ENCODE measurements at regions not wholly inside any gene's neighbourhood (a gene's known extent, or its start where the extent isn't known, plus 50 kb on each side); places are given as distances from the start of the nearest gene placed in this dataset.

GRCh38 chr13:105928901-105929300 is 606.6 kb downstream of the EFNB2 start:
- H3K4me1 ChIP-seq, result peaks cover 0 to 7% (median under 1%) of the 10 kb centered on the region in 4 donors
- H3K27me3 ChIP-seq, result no peaks in the 10 kb centered on the region
- TF ChIP-seq POLR2A (IDR thresholded peaks at IDR 0.05; ENCODE audit: low read depth) (no peak), EP300 (IDR thresholded peaks at IDR 0.05) (no peak), CTCF (IDR thresholded peaks at IDR 0.05) (no peak), POLR2AphosphoS5 (IDR thresholded peaks at IDR 0.05) (no peak)
- H3K4me3 ChIP-seq, result no peak overlapping the region
- no peak for DNase-seq (ENCODE audit: extremely low spot score)
- WGBS, result 92% methylated on average over 4 of the region's 4 CpGs
- no peaks in the 10 kb centered on the region for H3K9me3 ChIP-seq
- intact Hi-C loops (cut with DNase I), result no loop called here
- no peaks in the 10 kb centered on the region for H3K36me3 ChIP-seq
- H3K27ac ChIP-seq (replicated peaks in 1 of 4), result no peak overlapping the region

- no peak for TF ChIP-seq CTCF (IDR thresholded peaks at IDR 0.05)
- TF ChIP-seq POLR2A (IDR thresholded peaks at IDR 0.05; ENCODE audit: low read depth), result no peak
- no peak for TF ChIP-seq EP300 (IDR thresholded peaks at IDR 0.05)
- TF ChIP-seq POLR2AphosphoS5 (IDR thresholded peaks at IDR 0.05), result no peak
- Histone ChIP-seq H3K4me3 (no peak overlapping the region), H3K36me3 (no peaks in the 10 kb centered on the region), H3K4me1 (no peaks in the 10 kb centered on the region), H3K27ac (replicated peaks in 1 of 4) (no peak overlapping the region), H3K27me3 (no peaks in the 10 kb centered on the region), H3K9me3 (no peaks in the 10 kb centered on the region)
- intact Hi-C loops (cut with DNase I), result no loop called here
- no peak for DNase-seq (ENCODE audit: extremely low spot score)
- WGBS, result 81% methylated on average over 1 of the region's 1 CpG
Observed at GRCh38 chr13:105928048-105928447, 607.4 kb downstream of the EFNB2 start.

GRCh38 chr13:105925496-105925895 is 610.0 kb downstream of the EFNB2 start:
- intact Hi-C loops (cut with DNase I), result no loop called here
- WGBS, result 79% methylated on average over 2 of the region's 2 CpGs
- DNase-seq (ENCODE audit: extremely low spot score), result no peak

GRCh38 chr13:105921711-105922110 is 613.8 kb downstream of the EFNB2 start:
- Histone ChIP-seq H3K36me3 (no peaks in the 10 kb centered on the region), H3K4me1 (no peaks in the 10 kb centered on the region), H3K4me3 (no peak overlapping the region), H3K9me3 (no peaks in the 10 kb centered on the region), H3K27me3 (no peaks in the 10 kb centered on the region), H3K27ac (replicated peaks in 1 of 4) (no peak overlapping the region)
- TF ChIP-seq CTCF (IDR thresholded peaks at IDR 0.05) (no peak), EP300 (IDR thresholded peaks at IDR 0.05) (no peak), POLR2A (IDR thresholded peaks at IDR 0.05; ENCODE audit: low read depth) (no peak), POLR2AphosphoS5 (IDR thresholded peaks at IDR 0.05) (no peak)
- intact Hi-C loops (cut with DNase I), result no loop called here
- 67% methylated on average over 3 of the region's 3 CpGs for WGBS
- no peak for DNase-seq (ENCODE audit: extremely low spot score)

More at GRCh38 chr13:105925496-105925895, 610.0 kb downstream of the EFNB2 start:
- no peak for TF ChIP-seq POLR2AphosphoS5 (IDR thresholded peaks at IDR 0.05)
- no peak for TF ChIP-seq POLR2A (IDR thresholded peaks at IDR 0.05; ENCODE audit: low read depth)
- TF ChIP-seq EP300 (IDR thresholded peaks at IDR 0.05), result no peak
- no peak for TF ChIP-seq CTCF (IDR thresholded peaks at IDR 0.05)
- Histone ChIP-seq H3K36me3 (no peaks in the 10 kb centered on the region), H3K27ac (replicated peaks in 1 of 4) (no peak overlapping the region), H3K27me3 (no peaks in the 10 kb centered on the region), H3K4me1 (no peaks in the 10 kb centered on the region), H3K4me3 (no peak overlapping the region), H3K9me3 (no peaks in the 10 kb centered on the region)

GRCh38 chr13:105920370-105920769 is 615.1 kb downstream of the EFNB2 start:
- DNase-seq (ENCODE audit: extremely low spot score), result no peak
- Histone ChIP-seq H3K9me3 (no peaks in the 10 kb centered on the region), H3K4me1 (no peaks in the 10 kb centered on the region), H3K36me3 (no peaks in the 10 kb centered on the region), H3K27me3 (no peaks in the 10 kb centered on the region), H3K27ac (replicated peaks in 1 of 4) (no peak overlapping the region), H3K4me3 (no peak overlapping the region)
- intact Hi-C loops (cut with DNase I), result no loop called here
- 81% methylated on average over 4 of the region's 4 CpGs for WGBS
- no peak for TF ChIP-seq POLR2A (IDR thresholded peaks at IDR 0.05; ENCODE audit: low read depth)

Measured in esophagus muscularis mucosa (tissue), 4 donors.